GM19239 (cell line): ENCODE measurements at regions not wholly inside any gene's neighbourhood (a gene's known extent, or its start where the extent isn't known, plus 50 kb on each side); places are given as distances from the start of the nearest gene placed in this dataset.
"Not testable (repeated sequence)": the region's sequence is repeated elsewhere in the genome, so short reads cannot be mapped to it uniquely, and the experiment has no call there.

Experiments used
- DNase-seq: peaks from one replicate; pipeline ENCODE4 v3.0.0; 2011; ENCODE audit warnings: low spot score; ENCODE audit not compliant: insufficient read length
- FAIRE-seq: peaks from 2 replicates; lab custom pipeline; 2011; peaks lifted over from hg19 to GRCh38; lab: Jason Lieb, UNC

DNA sequence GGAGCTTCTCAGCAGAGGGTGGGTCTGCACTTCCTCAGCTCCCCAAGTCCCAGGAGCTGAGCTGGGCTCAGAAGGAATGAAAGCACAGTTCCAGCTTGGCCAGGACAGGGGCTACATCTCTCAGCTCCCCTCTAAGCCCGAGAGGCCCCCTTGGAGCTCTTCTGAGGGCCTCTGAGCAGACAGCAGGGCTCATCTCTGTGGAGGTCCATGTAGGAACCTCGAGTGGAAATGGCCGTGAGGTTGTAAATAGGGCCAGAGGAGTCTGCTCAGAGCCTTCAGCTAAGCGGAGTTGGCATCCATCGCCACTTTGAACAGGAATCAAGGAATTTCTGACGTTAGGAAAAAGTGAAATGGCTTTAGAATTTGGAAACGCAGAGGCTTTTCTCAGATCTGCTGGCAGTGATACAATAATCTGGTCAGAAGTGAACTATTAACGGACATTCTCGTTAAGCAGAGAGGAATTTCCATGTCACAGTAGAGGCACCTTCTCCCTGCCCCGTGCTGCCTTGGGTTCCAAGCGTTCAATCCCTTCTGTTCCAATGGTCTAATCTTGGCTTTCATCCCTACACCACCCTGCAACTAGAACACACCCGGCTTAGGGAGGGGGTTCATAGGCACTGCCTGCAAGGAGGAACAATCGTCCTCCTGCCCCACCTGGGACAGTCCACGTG, 213.9 kb downstream of the NDUFA10 start:
- DNase-seq (no peak), FAIRE-seq (no peak)

GRCh38 chr2:239809391-239809790, 215.8 kb downstream of the NDUFA10 start:
- no peak for DNase-seq
- no peak for FAIRE-seq

- FAIRE-seq, result no peak
- DNase-seq, result no peak
Observed at GRCh38 chr2:239807568-239807967, 217.6 kb downstream of the NDUFA10 start.

- DNase-seq (no peak), FAIRE-seq (no peak)
Observed at GRCh38 chr2:239806758-239807434, 218.2 kb downstream of the NDUFA10 start.

DNA sequence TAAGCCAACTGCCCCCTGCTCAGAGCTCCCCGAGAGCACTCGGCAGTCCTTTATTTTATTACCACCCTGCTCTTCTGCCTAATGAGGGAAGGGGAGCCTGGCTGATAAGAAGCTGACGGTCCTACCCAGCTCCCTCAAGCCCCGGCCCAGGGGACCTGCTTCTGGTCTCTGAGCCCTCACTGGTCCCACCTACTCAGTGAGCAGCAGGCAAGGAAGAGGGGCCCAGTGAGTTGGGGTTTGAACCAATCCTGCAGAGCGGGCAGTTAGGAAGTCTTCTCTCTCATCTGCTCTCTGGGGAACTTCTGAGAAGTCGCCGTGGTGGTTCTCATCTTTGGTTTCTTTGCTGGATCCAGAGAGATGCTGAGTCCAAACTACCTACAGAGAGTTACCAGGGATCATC, 218.9 kb downstream of the NDUFA10 start:
- DNase-seq (no peak), FAIRE-seq (no peak)

- DNase-seq (no peak), FAIRE-seq (no peak)
Observed at GRCh38 chr2:239805414-239805813, 219.7 kb downstream of the NDUFA10 start.

DNA sequence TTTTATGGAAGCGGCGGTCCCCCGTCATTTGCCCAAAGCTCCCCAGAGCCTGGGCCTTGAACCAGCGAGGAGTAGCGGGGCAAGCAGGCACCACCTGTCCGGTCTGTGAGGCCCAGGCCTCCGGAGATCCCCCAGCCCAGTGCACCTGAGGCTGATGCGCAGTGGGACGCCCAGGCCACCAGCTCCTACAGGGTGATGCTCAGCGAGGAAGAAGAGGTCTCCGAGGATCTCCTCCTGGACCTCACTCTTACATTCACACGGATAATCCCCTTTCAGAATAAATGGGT, 220.2 kb downstream of the NDUFA10 start:
- FAIRE-seq, result no peak
- no peak for DNase-seq

DNA sequence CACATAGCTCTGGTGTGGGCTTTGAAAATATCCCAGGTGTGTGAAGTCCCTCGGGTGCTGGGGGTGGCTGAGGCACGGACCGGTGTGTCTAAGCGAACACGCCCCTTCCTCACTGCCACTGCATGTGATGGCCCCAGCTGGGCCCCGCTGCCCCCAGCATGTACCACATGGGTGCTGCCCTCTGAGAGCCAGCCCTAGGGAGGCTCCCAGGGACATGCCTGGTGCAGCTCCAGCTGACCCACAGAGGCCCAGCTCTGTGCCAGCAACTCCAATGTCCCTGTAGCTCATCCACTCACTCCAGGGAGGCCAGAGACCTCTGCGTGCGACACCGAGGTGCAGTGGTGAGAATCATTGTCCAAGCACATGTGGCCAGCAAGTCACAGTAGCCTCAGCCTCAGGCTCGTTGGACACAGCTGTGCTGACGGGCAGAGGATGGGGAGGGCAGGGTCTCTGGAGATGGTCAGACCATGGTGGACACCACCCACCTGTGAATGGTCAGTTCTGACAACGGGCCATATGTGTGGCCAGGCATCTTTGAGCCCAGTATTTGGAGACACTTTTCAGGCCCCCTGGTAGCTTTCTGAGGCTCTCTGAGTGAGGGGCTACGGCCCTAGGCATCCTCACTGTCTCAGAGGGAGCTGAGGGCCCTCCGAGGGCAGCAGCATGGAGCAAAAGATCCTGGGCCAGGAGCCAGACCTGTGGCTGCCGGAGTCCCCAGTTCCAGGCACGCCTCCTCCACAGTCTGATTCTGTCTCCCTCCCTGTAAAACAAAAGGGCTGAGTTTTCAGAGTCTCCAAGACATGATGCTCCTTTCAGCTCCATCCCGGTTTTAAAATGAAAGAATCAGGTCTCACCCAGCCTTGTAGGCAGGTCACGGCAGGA, 220.7 kb downstream of the NDUFA10 start:
- FAIRE-seq, result no peak
- no peak for DNase-seq

DNA sequence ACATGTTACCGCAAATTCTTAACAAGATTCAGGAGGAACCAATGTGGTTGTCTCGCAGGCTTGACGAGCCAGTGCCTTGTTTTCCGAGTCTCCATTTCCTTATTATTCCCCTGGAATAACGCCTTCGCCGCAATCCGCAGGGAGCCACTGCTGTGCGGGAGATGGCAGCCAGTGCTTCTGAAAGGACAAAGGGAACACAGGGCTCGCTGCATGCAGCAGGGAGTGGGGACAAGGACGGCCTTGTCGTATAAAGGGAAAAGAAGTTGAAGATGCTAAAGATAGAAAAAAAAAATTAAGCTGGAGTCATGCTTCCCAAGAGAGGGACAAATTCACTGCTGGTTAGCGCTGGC, 221.4 kb downstream of the NDUFA10 start:
- DNase-seq (no peak), FAIRE-seq (no peak)

- DNase-seq (no peak), FAIRE-seq (no peak)
Observed at GRCh38 chr2:239803102-239803765, 221.9 kb downstream of the NDUFA10 start.

DNA sequence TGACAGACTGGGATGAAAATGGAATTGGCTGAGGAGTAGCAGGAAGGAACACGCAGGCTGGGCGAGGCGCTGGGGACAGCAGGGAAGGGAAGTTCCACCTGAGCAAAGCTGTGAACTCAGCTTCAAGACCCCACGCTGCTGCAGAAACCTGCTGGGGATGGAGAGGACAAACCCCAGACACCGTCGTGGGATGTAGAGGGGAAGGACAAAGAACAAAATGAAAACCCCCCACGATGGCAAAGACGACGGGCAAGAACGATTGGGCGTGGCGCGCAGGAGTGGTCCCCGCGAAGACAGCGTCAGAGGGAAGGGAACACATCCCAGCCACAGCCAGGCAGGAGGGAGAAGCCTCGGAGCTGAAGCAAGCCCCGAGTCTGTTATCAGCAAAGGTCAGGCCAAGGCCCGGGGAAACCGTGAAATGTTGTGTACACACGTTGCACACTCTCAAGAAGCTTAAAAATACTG, 222.9 kb downstream of the NDUFA10 start:
- DNase-seq, result no peak
- FAIRE-seq, result no peak

- FAIRE-seq (no peak), DNase-seq (no peak)
Observed at GRCh38 chr2:239801404-239802184, 223.5 kb downstream of the NDUFA10 start.

DNA sequence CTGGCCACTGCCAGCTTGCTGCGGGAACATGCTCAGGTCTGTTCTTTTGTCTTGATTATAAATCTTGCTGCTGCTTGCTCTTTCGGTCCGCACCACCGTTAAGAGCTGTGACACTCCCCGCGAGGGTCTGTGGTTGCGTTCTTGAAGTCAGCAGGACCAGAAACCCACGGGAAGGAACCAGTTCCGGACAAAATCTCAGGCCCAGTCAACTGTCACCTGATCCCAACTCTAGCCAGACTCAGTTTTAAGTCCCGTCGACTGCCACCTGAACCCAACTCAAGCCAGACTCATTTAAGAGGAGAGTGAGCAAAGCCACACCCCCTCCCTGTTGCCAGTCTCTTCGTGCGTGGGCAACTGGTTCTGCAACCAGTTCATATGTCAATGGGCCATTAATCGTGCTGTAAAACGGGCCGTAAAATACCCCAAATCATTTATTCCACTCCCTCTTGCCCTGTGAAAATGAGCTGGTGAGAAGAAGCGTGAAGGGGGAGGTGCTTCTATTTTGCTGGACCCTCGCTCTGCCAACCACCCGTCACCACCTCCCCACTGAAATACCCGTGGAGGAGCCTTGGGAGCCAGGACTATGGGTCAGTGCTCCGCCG, 224.3 kb downstream of the NDUFA10 start:
- DNase-seq (no peak), FAIRE-seq (no peak)

GRCh38 chr2:239797316-239797715, 227.8 kb downstream of the NDUFA10 start:
- DNase-seq (no peak), FAIRE-seq (no peak)

- not testable (repeated sequence) for DNase-seq, FAIRE-seq
Observed at GRCh38 chr2:239795761-239796160, 229.4 kb downstream of the NDUFA10 start.

- FAIRE-seq, result no peak
- DNase-seq, result no peak
Observed at GRCh38 chr2:239793836-239794235, 231.3 kb downstream of the NDUFA10 start.

DNA sequence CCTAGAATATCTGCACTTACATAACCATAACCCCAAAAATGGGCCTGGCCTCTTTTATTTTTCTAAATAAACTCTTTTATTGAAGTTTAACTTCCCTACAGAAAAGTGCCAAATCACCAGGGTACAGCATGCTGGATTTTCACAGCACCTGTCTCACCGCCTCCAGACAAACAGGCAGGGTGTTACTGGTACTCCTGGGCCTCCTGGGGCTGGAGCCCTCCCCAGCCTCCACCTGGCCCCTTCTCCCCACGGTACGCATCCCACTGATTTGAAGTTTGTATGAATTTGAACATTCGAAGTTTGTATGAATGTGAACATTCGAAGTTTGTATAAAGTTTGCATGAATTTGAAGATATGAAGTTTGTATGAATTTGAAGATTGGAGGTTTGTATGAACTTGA, 232.1 kb downstream of the NDUFA10 start:
- FAIRE-seq (no peak), DNase-seq (no peak)

DNA sequence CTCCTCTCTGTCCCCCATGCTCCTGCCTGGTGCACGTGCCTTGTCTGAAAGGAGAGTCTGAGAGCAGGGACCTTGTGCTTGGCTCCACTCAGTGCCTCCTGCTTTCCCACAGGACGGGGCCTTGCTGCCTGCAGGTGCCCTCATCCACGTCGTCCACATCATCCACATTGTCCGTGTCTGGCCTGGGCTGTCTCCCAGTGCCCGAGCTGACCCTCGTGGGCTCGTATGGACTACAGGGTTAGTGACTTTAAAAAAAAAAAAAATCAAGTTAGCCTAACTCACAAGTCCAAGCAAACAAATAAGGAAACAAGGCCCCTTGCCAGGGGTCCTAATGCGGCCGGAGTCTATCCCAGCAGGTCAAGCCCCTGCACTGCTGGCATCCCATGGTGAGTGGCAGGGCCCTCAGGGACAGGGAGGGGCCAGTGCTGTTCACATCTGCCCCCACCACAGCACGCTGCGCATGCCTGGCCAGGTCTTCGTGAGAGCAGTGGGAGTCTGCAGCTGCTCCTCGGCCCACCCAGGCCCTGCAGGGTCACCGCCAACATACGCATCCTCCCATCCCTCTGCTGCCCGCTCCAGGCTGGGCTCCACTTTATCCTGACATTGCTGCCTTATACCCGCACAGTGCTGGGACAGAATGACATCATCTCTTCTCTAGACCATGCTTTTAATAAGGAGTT, 232.6 kb downstream of the NDUFA10 start:
- FAIRE-seq (no peak), DNase-seq (no peak)
